ENCODE measurements at regions not wholly inside any gene's neighbourhood (a gene's known extent, or its start where the extent isn't known, plus 50 kb on each side); places are given as distances from the start of the nearest gene placed in this dataset.

DNA sequence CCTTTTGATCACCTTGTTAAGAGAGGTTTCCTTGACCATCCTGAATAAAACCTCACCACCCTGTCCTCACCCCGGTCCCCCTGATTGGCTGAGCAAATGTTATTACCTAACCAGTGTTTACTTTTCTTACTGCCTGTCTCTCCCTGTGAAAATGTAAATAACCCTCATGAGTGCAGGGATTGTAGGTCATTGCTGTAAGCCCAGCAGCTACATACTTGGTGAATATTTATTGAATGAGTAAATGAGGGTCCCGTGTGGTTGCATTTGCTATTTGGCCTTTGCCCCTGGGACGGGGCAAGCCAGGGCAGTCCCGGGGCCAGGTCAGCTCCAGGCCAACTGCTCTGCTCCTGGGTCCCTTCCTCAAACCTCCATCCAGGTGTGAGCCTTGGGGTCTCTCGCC, 55.5 kb upstream of the CLCN4 start:
- TF ChIP-seq, protein P1, sequence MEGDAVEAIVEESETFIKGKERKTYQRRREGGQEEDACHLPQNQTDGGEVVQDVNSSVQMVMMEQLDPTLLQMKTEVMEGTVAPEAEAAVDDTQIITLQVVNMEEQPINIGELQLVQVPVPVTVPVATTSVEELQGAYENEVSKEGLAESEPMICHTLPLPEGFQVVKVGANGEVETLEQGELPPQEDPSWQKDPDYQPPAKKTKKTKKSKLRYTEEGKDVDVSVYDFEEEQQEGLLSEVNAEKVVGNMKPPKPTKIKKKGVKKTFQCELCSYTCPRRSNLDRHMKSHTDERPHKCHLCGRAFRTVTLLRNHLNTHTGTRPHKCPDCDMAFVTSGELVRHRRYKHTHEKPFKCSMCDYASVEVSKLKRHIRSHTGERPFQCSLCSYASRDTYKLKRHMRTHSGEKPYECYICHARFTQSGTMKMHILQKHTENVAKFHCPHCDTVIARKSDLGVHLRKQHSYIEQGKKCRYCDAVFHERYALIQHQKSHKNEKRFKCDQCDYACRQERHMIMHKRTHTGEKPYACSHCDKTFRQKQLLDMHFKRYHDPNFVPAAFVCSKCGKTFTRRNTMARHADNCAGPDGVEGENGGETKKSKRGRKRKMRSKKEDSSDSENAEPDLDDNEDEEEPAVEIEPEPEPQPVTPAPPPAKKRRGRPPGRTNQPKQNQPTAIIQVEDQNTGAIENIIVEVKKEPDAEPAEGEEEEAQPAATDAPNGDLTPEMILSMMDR (IDR thresholded peaks at IDR 0.05): no peak
- TF ChIP-seq POLR2A (IDR thresholded peaks at IDR 0.05): no peak

Measured in lower leg skin (tissue), 3 donors.